Lower lobe of right lung (tissue), 2 donors: ENCODE measurements at regions not wholly inside any gene's neighbourhood (a gene's known extent, or its start where the extent isn't known, plus 50 kb on each side); places are given as distances from the start of the nearest gene placed in this dataset.

ENCODE experiments used
- ATAC-seq, 2 donors: fragments of 200-7000 bp; cut with Tn5 transposase; one replicate each; pipeline ENCODE4 v1.9.1; 2020 to 2022; ENCODE audit warnings: mild to moderate bottlenecking in 2 of 2, moderate library complexity in 2 of 2
- DNase-seq: peaks from one replicate; pipeline ENCODE4 v3.0.0-alpha.2; 2020
- H3K27ac ChIP-seq: fragments of 200-600 bp; one replicate; pipeline ENCODE4 v1.8.0; 2022
- H3K27me3 ChIP-seq: fragments of 200-600 bp; one replicate; pipeline ENCODE4 v1.8.0; 2022; ENCODE audit warnings: low read depth
- H3K36me3 ChIP-seq: fragments of 200-600 bp; one replicate; pipeline ENCODE4 v1.8.0; 2022; ENCODE audit warnings: mild to moderate bottlenecking
- H3K4me1 ChIP-seq: fragments of 200-600 bp; one replicate; pipeline ENCODE4 v1.8.0; 2022
- H3K4me3 ChIP-seq: fragments of 200-600 bp; one replicate; pipeline ENCODE4 v1.8.0; 2022; ENCODE audit warnings: mild to moderate bottlenecking
- H3K9me3 ChIP-seq: fragments of 200-600 bp; one replicate; pipeline ENCODE4 v1.8.0; 2022
- intact Hi-C: fragments of 100-400 bp; cut with DNase I; formaldehyde crosslinking; loops from one replicate; pipeline ENCODE4 v1.11.0; 2022
- TF ChIP-seq, protein P1 (sequence below): fragments of 200-600 bp; IDR thresholded peaks from one replicate; pipeline ENCODE4 v1.8.0; 2022; ENCODE audit warnings: antibody characterized with exemption, mild to moderate bottlenecking
- donor health status: DM: no; HTN: yes; CAD: no; lungs with severe emphysema.

DNA sequence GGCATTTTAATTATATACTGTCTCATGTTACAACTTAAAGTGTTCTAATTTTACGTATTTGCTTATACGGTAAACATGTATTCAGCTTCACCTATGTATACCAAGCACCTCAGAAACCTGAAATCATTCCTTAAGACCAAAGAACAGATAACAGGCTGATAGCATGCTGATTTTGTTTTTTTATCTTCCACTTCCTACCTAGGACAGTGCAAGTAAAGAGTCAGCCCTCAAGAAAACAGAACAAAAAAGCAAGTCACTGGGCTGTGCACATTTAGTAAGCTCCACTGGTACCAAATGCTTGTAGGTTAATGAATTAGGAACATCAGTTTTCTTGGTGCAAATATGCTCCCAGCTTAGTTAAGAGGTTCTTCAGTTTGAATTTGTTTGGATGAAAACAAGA is 611.3 kb downstream of the VRK1 start:
- ATAC-seq: no peak
- intact Hi-C loops: no loop called here
- H3K27ac ChIP-seq: no peak overlapping the region
- peaks cover 53% of the 10 kb centered on the region for H3K27me3 ChIP-seq
- TF ChIP-seq, protein P1, sequence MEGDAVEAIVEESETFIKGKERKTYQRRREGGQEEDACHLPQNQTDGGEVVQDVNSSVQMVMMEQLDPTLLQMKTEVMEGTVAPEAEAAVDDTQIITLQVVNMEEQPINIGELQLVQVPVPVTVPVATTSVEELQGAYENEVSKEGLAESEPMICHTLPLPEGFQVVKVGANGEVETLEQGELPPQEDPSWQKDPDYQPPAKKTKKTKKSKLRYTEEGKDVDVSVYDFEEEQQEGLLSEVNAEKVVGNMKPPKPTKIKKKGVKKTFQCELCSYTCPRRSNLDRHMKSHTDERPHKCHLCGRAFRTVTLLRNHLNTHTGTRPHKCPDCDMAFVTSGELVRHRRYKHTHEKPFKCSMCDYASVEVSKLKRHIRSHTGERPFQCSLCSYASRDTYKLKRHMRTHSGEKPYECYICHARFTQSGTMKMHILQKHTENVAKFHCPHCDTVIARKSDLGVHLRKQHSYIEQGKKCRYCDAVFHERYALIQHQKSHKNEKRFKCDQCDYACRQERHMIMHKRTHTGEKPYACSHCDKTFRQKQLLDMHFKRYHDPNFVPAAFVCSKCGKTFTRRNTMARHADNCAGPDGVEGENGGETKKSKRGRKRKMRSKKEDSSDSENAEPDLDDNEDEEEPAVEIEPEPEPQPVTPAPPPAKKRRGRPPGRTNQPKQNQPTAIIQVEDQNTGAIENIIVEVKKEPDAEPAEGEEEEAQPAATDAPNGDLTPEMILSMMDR: no peak
- no peak for DNase-seq
- H3K36me3 ChIP-seq: no peaks in the 10 kb centered on the region
- peaks cover 7% of the 10 kb centered on the region for H3K4me1 ChIP-seq
- no peaks in the 10 kb centered on the region for H3K9me3 ChIP-seq
- H3K4me3 ChIP-seq: no peak overlapping the region

DNA sequence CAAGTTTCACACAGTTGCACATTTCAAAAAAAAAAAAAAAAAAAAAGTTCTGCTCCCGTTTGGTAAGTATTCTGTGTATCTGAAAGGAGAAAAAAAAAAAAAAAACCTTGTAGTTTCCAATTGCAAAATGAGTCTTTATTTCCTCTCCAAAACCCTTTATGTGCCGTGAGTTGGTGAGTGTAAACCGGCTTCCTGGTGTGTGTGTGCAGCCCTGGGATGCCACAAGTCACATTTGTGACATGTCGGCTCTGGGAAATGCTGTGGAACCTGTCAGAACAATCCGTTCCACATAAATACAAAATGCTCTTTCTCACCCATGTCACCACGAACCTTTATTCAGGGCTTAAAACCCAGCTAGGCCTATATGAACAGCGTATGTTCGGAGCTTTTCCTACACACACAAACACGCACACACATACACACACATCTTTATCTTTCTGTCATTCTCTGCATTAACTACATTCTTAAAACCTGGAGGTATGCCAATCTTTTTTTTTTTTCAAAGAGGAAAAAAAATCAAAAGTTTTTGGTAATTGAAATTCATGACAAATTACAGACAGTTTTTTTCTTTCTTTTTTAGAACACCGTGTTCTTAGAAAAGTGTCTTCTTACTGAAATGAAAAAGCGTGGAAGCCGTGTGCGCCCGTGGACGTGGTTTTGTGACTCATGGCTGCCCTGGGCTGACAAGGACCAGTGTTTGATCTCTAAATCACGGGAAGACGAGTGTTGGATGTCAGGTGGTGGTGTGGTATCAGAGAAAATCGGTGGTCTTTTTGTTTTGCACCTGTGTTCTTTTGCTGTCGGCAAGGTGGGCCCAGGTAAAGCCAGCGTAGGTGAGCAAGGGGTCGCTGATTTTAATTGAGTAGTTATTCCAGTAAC is 612.0 kb downstream of the VRK1 start:
- peaks cover 59% of the 10 kb centered on the region for H3K27me3 ChIP-seq
- intact Hi-C loops: no loop called here
- TF ChIP-seq, protein P1: no peak

DNA sequence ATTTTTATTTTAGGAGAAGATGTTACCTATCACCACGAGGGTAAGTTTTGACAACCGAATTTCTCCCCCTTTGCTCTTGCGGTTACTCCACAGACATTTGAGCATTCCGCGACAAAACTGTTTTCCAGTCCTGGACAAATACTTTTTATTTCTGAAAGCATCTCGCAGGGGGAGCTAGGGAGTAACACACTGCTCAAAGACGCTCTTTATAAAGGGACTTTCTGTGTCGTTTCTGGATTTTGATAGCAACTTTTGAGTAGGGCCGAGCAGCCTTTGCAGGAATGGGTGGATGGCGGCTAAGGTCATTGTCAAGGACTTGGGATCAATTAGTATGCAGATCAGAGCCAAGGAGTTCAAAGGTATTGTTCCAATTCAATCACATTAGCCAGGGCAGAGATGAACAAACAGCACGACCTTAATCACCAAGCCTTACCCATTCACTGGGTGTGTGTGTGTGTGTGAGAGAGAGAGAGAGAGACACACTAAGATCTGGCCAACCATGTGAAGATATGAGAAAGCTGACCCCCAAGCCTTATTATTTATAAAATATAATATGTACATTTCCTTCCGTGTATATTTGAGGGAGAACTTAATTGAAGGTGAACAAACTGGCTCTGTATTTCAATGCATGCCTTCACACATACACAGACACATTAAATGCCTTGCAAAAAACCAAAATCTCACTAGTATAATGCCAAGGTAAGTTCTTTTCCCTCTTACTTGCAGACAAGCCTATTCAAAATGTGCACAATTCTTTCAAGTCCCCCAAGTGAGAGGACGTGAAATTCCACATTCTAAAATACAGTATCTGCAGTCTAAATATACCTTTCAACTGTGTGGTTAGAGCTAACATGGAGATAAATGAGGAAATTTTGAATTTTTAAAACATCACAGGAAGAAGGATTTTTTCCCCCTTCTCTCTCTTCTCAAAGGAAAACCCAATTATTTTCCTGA is 613.8 kb downstream of the VRK1 start:
- peaks cover 7% of the 10 kb centered on the region for H3K4me1 ChIP-seq
- peaks cover 62% of the 10 kb centered on the region for H3K27me3 ChIP-seq
- H3K9me3 ChIP-seq: no peaks in the 10 kb centered on the region
- H3K36me3 ChIP-seq: no peaks in the 10 kb centered on the region
- intact Hi-C loops: no loop called here
- ATAC-seq (no peak), DNase-seq (no peak)
- TF ChIP-seq, protein P1: no peak
- no peak overlapping the region for H3K27ac ChIP-seq
- H3K4me3 ChIP-seq: no peak overlapping the region

More for the DNA sequence above, 612.0 kb downstream of the VRK1 start:
- Histone ChIP-seq H3K4me3 (no peak overlapping the region), H3K9me3 (no peaks in the 10 kb centered on the region), H3K36me3 (no peaks in the 10 kb centered on the region), H3K27ac (no peak overlapping the region), H3K4me1 (peaks cover 7% of the 10 kb centered on the region)
- DNase-seq: no peak
- no peak for ATAC-seq

DNA sequence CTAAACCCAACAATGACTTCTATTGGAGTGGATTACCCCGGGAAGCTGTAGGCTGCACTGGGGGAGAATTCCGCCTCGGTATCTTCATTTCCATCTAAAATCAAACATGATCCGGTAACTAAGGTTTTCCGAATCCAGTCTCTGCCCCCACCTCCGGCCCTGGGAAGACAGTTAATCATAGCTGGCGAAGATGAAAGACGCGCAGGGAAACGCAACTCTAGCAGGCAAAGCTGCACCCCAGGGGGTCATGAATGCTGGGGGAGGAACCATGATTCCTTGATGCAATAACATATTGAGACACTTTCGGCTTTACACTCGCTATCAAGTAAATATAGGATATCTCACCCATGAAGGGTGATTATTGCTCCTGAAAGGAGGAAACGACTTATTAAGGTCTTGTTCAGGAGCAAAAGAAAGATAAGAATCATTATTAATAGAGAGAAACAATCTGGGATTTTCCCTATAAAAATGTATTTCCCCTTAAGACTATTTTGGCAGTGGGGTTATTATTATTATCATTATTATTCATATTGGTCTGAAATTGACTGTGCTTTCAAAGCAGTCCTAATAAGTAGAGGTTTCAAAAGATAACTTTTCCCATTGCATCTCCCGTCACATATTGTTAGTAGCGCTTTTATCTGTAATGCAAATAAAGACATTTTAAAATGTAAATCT is 614.9 kb downstream of the VRK1 start:
- Histone ChIP-seq H3K36me3 (no peaks in the 10 kb centered on the region), H3K4me3 (no peak overlapping the region), H3K4me1 (peaks cover 7% of the 10 kb centered on the region), H3K27ac (no peak overlapping the region), H3K27me3 (peaks cover 64% of the 10 kb centered on the region), H3K9me3 (no peaks in the 10 kb centered on the region)
- TF ChIP-seq, protein P1: no peak
- intact Hi-C loops: no loop called here
- DNase-seq (no peak), ATAC-seq (no peak)

DNA sequence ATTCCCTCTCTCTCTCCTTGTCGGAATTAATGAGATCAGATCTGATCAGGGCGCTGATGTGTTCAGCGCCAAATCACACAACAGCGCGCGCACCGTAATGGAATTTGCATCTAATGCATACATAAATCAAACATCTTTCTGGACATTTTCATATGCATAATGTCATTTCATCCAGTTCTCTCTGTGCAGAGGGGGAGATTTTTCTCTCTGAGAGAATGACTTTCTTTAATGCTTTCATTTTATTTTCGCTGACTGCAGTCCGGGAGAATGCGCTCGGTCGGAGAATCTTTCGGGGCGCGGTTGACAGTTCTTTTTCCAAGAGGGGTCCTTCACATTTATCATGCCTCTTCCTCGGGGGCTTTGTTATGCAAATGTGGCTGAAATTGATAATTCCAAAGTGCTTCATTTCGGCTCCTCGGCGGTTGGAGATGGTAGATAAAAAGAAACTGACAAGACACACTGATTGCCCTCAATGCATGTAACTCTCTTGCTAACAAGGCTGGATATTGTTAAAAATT is 615.9 kb downstream of the VRK1 start:
- Histone ChIP-seq H3K4me1 (peaks cover 7% of the 10 kb centered on the region), H3K27me3 (peaks cover 64% of the 10 kb centered on the region), H3K36me3 (no peaks in the 10 kb centered on the region), H3K27ac (no peak overlapping the region), H3K9me3 (no peaks in the 10 kb centered on the region), H3K4me3 (peak overlapping the region; percentile 35)
- TF ChIP-seq, protein P1: no peak
- DNase-seq (no peak), ATAC-seq (no peak)
- intact Hi-C loops: no loop called here
